Brain microvascular endothelial cell (primary cell): ENCODE measurements at regions not wholly inside any gene's neighbourhood (a gene's known extent, or its start where the extent isn't known, plus 50 kb on each side); places are given as distances from the start of the nearest gene placed in this dataset.
A peak's percentile ranks its signal among the peaks of the same experiment; 100 is the strongest.

Experiments used
- DNase-seq: peaks from one replicate; pipeline ENCODE4 v3.0.0-alpha.2; 2020
- H3K27ac ChIP-seq: fragments of 250-450 bp; sonication (Bioruptor Pico); 2 replicates; pipeline ENCODE4 v1.5.1; 2020; ENCODE audit warnings: mild to moderate bottlenecking, moderate library complexity
- H3K27me3 ChIP-seq: fragments of 250-450 bp; sonication (Bioruptor Pico); replicated peaks from 2 replicates; pipeline ENCODE4 v1.5.1; 2020; ENCODE audit warnings: mild to moderate bottlenecking
- H3K36me3 ChIP-seq: fragments of 250-450 bp; sonication (Bioruptor Pico); replicated peaks from 2 replicates; pipeline ENCODE4 v1.5.1; 2020; ENCODE audit warnings: mild to moderate bottlenecking
- H3K4me3 ChIP-seq: 2 replicates; pipeline ENCODE4 v1.5.1; 2011; ENCODE audit warnings: low read depth, mild to moderate bottlenecking, control low read depth, low read length, moderate library complexity
- CTCF ChIP-seq: IDR thresholded peaks from 2 replicates; pipeline ENCODE4 v1.5.1; 2011; ENCODE audit warnings: low read depth, mild to moderate bottlenecking, moderate library complexity, low read length, control low read depth, inconsistent platforms; ENCODE audit errors: missing control alignments
- in situ Hi-C: cut with HindIII; loops from 2 replicates; pipeline ENCODE4 v1.10.0; 2017; ENCODE audit warnings: low sequenced_read_pairs, low pct_ligation_motif_present

- no peak for TF ChIP-seq CTCF
- no peaks in the 10 kb centered on the region for H3K36me3 ChIP-seq
- no peak for DNase-seq
- in situ Hi-C loops, result no loop called here
- H3K4me3 ChIP-seq, result no peak overlapping the region
- H3K27me3 ChIP-seq, result no peaks in the 10 kb centered on the region
- H3K27ac ChIP-seq, result no peak overlapping the region
Measured at GRCh38 chr3:87461036-87461435, 184.7 kb upstream of the POU1F1 start.

- Histone ChIP-seq H3K4me3 (no peak overlapping the region), H3K27me3 (no peaks in the 10 kb centered on the region), H3K36me3 (no peaks in the 10 kb centered on the region), H3K27ac (no peak overlapping the region)
- in situ Hi-C loops, result no loop called here
- no peak for DNase-seq
- TF ChIP-seq CTCF, result no peak
Measured at GRCh38 chr3:87448558-87448957, 172.2 kb upstream of the POU1F1 start.

DNA sequence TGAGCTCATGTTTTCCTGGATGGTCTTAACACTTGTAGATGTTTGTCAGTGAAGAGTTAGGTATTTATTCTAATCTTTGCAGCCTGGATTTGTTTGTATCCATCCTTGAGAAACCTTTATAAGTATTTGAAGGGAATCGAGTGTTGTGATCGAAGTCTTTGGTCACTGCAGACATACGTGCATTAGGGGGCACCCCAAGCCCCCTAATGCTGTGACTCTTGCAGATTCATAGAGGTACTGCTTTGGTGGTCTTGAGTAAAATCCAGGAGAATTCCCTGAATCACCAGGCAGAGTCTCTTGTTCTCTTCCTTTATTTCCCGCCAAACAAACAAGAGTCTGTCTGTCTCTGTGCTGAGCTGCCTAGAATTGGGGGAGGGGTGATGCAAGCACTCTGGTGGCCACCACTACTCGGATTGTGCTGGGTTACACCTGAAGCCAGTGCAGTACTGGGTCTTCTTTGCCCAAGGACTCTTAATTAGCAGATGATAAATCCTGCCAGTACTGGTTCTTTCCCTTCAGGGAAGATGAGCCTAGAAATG lies 170.5 kb upstream of the POU1F1 start:
- H3K27me3 ChIP-seq, result no peaks in the 10 kb centered on the region
- H3K4me3 ChIP-seq, result no peak overlapping the region
- in situ Hi-C loops, result no loop called here
- no peak overlapping the region for H3K27ac ChIP-seq
- DNase-seq, result no peak
- TF ChIP-seq CTCF, result no peak
- H3K36me3 ChIP-seq, result no peaks in the 10 kb centered on the region

DNA sequence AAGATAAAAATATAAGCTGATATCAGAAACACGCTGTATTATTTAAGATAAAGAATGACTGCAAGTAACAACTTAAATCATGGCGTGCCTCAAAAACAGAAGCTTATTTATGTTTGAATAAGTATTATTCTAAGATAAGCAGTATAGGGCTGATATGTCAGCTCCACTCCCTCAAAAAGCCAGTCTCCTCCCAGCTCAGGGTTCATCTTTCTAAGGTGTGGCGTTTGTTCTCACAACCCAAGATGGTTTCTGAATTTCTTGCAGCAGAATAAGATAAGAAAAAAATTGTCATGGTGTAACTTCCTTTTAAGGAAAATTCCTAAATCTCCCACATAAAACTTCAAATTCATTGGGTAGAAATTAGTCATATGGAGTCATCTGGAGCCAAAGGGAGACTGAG lies 166.1 kb upstream of the POU1F1 start:
- DNase-seq, result no peak
- no peak for TF ChIP-seq CTCF
- H3K27ac ChIP-seq, result no peak overlapping the region
- in situ Hi-C loops, result no loop called here
- no peaks in the 10 kb centered on the region for H3K36me3 ChIP-seq
- H3K27me3 ChIP-seq, result no peaks in the 10 kb centered on the region
- no peak overlapping the region for H3K4me3 ChIP-seq

DNA sequence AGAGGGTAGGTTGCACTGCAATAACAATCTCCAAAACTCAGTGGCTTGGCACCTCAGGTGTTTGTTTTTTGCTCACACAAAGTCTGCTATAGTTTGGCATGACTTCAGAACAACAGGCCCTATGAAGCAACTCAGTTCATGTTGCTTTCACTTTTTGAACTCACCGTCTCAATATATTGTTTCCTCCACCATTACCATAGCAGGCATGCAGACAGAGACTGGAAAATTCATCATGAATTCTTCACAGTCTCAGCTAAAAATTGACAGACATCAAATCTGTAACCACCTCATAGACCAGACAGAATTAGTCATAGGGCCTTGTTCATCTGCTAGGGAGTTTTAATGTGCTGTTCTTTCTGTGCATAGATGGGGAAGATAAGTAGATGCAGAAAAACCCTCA lies 161.4 kb upstream of the POU1F1 start:
- peak overlapping the region; percentile 64 for H3K27ac ChIP-seq
- DNase-seq, result peak; percentile 72
- no peaks in the 10 kb centered on the region for H3K36me3 ChIP-seq
- H3K4me3 ChIP-seq, result no peak overlapping the region
- TF ChIP-seq CTCF, result no peak
- in situ Hi-C loops, result no loop called here
- H3K27me3 ChIP-seq, result no peaks in the 10 kb centered on the region
